AG08396 (cell line): ENCODE measurements at regions not wholly inside any gene's neighbourhood (a gene's known extent, or its start where the extent isn't known, plus 50 kb on each side); places are given as distances from the start of the nearest gene placed in this dataset.
"Not testable (repeated sequence)": the region's sequence is repeated elsewhere in the genome, so short reads cannot be mapped to it uniquely, and the experiment has no call there.

Experiments used
- DNase-seq: peaks from one replicate; pipeline ENCODE4 v3.0.0; 2012; ENCODE audit warnings: low spot score, mixed read lengths

DNA sequence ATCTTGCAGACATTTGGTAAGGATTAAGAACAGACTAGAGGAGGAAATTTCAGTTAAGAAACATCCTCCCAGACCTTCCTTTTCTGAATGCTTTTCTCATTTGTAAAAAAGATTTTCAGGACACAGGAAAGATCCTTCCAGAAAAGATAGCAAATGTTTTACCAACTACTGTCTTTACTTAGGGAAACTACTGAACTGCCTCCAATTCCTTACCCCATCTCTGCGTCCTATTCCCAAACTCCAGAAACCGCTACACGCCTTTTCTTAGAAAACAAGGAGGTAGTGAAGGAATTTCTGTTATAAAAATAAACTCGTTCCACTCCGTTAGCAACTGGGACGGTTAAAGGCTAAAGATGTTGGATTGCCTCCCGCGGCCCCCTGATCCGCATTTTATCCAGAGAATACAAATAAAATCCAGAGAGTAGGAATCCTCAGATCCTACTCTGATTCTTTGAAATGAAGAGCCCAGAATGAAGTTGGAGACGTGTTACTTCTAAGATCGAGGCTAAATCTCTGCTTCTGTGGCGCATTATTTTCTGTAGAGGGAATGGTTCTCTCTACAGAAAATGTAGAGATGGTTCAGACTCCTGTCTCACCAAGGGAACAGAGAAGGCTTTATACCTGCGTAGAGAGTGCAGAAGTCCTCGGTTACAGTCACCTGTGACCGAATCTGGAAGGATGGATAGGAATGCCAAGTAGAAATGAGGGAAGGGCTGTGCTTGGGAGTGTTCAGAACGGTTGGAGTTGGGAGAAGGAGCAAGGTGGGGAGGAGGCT is 133.0 kb downstream of the GPX5 start:
- DNase-seq: no peak

DNA sequence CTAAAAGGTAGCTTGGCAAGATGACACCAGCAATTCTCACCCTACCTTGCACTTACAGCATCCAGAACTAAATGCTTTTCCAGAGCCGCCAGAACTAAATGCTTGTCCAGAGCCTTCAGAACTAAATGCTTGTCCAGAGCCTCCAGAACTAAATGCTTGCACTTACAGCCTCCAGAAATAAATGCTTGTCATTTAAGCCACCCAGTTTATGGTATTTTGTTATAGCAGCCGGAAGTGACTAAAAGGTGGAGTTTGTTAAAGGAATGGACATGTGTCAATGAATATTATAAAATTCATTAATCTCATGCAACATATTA is 133.5 kb downstream of the GPX5 start:
- DNase-seq: no peak

DNA sequence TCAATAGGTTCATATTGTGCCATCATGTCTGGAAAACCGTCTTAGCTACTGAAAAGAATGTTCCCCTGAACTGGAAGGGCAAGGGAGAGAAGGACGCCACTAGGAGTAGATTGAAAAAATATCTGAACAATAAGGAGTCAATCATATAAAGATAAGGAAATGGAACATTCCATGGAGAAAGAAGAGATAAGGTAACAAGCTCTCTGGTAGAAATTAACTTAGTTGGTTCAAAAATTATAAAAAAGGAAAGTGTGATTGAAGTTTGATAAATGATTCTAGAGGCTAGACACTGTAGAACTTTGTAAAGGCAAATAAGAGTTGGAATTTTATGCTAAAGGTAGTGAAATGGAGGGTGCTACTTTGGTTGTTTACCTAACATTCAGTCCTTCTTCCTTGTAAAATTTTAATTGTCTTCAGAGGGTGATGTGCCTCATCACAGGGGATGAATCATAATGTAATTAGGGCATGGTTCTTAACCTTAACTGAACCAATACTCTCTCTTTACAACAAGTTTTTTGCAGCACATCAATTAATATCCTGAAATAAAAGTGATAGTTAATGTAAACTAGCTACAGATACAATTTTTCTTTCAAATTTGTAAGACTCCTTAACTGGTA is 135.5 kb downstream of the GPX5 start:
- DNase-seq: no peak

DNA sequence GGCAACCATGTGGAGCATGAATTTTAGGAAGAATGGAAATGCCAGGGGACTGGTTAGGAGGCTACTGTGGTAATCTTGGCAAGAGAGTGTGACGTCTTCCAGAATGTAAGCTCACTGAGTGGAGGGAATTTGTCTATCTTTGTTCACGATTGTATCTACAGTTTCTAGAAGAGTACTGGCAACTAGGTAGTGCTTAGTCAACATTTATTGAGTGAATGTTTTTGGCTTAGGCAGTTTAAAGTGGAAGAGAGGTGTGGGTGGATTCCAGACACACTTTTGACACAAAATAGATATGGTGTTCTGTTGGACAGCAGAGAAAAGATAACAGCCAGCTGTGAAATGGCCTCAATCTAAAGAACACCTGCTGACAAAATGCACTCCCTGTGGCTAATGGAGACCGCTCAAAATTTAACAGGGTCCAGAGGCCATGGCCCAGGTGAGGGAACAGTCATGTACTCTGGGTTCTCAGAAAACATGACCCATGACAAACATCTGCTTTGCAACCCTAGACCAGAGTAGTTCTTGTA is 139.3 kb downstream of the GPX5 start:
- no peak for DNase-seq

DNA sequence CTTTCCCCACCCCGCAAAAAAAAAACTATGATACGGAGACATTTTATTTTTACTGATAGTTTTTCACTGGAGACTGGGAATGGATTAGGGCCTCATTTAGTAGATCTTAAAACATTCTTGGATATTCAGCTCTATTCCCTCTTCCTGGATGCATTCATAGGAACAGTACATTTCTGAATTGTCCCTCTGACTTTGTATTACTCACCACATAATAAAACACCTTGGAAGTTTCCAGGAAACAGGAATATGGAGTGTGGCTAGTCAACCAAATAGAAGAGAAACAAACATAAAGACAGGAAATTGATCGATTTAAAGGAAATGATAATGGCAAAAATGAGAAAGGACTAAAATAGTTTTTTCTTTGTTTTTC is 147.7 kb downstream of the GPX5 start:
- DNase-seq: no peak

DNA sequence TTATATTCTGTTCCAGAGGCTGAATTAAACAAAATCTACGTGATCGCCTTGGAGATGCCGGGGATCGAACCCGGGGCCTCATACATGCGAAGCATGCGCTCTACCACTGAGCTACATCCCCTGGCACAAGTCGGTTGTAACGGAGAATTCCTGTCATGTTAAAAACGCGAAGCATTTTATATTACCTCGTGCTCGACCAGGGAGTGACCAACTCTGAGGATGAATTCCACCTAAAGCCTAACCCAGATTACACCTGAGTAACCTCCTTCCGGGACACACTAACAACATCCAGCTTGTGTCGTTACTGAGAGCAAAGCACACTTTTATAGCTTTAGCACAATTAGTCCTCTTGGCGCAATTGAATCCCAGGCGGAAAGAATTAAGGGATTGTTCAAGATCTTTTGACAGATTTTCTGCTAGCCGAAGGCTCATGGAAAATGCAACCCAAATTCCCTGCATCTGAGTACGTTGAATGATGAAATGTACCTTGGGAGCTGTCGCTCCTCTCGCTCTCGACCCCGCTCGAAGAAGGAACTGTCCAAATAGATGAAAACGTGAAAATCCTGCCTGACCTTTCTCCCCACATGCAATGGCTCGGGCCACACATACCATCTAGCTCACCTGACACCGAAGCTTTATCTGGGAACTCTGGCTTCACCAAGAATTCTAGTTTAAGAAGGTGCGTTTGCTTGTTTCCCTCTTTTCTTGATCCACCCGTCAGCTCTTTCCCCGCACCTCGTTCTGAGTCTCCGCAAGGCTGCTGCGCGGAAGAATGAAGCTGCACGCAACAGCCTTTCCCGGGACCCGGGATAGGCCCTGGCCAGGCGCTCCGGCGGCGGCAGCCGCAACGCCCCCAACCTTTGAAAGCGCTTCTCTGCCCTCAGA is 148.3 kb downstream of the GPX5 start:
- DNase-seq: peak; percentile 68

DNA sequence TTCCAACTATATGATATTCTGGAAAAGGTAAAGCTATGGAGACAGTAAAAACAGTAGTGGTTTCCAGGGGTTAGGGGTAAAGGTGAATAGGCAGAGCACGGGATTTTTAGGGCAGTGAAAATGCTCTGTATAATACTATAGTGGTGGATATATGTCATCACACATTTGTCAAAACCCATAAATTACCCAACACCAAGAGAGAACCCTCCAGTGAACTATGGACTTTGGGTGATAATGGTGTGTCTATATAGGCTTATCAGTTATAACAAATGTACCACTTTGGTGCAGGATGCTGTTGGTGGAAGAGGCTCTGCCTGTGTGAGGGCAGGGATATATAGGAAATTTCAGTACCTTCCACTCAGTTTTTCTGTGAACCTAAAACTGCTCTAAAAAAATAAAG is 149.9 kb downstream of the GPX5 start:
- DNase-seq: no peak

DNA sequence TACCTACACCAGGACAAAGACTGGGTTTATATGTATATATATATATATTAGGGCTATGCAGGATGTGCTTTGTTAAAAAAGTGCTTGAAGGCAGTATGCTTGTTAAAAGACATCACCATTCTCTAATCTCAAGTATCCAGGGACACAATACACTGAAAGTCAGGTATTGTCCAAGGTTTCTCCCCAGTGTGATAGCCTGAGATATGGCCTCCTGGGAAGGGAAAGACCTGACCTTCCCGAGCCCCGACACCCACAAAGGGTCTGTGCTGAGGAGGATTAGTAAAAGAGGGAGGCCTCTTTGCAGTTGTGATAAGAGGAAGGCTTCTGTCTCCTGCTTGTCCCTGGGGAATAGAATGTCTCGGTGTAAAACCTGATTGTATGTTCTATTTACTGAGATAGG is 156.9 kb downstream of the GPX5 start:
- DNase-seq: no peak

DNA sequence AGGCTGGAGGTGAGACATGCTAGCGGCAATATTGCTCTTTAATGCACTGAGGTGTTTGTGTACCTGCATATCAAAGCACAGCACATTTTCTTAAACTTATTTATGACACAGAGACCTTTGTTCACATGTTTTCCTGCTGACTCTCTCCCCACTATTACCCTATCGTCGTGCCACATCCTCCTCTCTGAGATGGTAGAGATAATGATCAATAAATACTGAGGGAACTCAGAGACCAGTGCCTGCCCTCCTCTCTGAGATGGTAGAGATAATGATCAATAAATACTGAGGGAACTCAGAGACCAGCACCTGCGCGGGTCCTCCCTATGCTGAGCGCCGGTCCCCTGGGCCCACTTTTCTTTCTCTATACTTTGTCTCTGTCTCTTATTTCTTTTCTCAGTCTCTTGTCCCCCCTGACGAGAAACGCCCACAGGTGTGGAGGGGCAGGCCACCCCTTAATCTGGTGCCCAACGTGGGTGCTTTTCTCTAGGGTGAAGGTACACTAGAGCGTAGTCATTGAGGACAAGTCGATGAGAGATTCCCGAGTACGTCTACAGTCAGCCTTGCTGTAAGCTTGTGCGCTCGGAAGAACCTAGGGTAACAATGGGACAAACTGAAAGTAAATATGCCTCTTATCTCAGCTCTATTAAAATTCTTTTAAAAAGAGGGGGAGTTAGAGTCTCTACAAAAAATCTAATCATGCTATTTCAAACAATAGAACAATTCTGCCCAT is 157.4 kb downstream of the GPX5 start:
- DNase-seq: not testable (repeated sequence)

DNA sequence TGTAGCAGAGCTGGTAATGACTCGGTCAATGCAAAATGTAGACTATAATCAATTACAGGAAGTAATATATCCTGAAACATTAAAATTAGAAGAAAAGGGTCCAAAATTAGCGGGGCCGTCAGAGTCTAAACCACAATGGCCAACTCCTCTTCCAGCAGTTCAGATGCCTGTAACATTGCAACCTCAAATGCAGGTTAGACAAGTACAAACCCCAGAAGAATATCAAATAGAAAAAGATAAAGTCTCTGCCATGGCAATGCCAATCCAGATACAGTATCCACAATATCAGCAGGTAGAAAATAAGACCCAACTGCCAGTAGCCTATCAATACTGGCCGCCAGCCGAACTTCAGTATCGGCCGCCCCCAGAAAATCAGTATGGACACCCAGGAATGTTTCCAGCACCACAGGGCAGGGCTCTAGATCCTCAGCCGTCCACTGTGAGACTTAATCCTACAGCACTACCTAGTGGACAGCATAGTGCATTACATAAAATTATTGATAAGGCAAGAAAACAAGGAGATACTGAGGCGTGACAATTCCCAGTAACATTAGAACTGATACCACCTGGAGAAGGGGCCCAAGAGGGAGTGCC is 158.4 kb downstream of the GPX5 start:
- DNase-seq: peak; percentile 39

DNA sequence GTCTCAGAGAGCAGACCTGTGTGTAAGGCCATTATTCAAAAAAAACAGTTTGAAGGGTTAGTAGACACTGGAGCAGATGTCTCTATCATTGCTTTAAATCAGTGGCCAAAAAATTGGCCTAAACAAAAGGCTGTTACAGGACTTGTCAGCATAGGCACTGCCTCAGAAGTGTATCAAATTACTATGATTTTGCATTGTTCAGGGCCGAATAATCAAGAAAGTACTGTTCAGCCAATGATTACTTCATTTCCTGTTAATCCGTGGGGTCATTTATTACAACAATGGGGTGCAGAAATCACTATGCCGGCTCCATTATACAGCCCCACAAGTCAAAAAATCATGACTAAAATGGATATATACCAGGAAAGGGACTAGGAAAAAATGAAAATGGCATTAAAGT is 160.3 kb downstream of the GPX5 start:
- DNase-seq: not testable (repeated sequence)

DNA sequence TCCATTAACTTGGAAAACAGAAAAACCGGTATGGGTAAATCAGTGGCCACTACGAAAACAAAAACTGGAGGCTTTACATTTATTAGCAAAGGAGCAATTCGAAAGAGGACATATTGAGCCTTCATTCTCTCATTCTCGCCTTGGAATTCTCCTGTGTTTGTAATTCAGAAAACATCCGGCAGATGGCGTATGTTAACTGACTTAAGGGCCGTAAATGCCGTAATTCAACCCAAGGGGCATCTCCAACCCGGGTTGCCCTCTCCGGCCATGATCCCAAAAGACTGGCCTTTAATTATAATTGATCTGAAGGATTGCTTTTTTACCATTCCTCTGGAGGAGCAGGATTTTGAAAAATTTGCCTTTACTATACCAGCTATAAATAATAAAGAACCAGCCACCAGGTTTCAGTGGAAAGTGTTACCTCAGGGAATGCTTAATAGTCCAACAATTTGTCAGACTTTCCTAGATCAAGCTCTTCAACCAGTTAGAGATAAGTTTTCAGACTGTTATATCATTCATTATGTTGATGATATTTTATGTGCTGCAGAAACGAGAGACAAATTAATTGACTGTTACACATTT is 160.9 kb downstream of the GPX5 start:
- peak; percentile 31 for DNase-seq

DNA sequence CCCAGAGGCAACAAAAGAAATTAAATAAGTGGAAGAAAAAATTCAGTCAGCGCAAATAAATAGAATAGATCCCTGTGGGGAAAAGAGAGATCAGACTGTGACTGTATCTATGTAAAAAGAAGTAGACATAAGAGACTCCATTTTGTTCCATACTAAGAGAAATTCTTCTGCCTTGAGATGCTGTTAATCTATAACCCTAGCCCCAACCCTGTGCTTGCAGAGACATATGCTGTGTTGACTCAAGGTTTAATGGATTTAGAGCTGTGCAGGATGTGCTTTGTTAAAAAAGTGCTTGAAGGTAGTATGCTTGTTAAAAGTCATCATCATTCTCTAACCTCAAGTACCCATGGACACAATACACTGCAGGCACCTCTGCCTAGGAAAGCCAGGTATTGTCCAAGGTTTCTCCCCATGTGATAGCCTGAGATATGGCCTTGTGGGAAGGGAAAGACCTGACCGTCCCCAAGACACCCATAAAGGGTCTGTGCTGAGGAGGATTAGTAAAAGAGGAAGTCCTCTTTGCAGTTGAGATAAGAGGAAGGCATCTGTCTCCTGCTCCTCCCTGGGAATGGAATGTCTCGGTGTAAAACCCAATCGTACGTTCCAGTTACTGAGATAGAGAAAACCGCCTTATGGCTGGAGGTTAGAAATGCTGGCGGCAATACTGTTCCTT is 161.8 kb downstream of the GPX5 start:
- DNase-seq: not testable (repeated sequence)

DNA sequence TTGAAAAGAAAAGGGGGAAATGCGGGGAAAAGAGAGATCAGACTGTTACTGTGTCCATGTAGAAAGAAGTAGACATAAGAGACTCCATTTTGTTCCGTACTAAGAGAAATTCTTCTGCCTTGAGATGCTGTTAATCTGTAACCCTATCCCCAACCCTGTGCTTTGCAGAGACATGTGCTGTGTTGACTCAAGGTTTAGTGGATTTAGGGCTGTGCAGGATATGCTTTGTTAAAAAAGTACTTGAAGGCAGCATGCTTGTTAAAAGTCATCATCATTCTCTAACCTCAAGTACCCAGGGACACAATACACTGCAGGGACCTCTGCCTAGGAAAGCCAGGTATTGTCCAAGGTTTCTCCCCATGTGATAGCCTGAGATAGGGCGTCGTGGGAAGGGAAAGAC is 166.3 kb downstream of the GPX5 start:
- not testable (repeated sequence) for DNase-seq

DNA sequence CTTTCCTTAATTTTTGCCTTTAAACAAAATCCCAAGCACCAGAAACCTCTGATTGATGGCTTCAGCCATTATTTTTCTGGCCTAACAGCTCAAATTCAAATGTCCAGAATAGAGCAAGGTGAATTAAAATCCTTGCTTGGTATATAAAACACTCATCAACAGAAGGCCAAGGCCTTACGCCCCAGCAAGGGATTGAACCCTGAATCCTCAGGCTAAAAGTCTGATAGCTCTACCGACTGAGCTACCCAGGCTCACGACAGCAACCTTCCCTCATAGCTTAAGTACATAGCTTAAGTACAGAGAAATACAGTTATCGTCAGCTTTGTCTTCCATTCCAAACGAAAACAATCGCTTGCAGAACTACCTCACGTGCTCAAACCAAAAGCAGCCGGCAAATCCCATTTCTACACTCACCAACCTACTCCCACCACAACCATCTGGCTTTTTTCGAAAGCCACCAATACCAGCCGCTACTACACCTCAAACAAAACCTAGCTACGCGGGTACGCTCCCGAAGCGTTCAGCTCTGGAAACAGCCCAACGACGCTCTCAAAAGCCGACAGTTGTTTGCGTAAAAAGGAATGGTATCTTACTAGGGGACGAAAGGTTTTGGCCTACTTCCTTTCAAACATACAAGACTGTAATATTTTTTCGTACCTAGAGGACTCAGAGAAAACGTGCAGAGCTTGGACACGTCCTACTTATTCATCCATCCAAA is 167.5 kb downstream of the GPX5 start:
- DNase-seq: no peak

DNA sequence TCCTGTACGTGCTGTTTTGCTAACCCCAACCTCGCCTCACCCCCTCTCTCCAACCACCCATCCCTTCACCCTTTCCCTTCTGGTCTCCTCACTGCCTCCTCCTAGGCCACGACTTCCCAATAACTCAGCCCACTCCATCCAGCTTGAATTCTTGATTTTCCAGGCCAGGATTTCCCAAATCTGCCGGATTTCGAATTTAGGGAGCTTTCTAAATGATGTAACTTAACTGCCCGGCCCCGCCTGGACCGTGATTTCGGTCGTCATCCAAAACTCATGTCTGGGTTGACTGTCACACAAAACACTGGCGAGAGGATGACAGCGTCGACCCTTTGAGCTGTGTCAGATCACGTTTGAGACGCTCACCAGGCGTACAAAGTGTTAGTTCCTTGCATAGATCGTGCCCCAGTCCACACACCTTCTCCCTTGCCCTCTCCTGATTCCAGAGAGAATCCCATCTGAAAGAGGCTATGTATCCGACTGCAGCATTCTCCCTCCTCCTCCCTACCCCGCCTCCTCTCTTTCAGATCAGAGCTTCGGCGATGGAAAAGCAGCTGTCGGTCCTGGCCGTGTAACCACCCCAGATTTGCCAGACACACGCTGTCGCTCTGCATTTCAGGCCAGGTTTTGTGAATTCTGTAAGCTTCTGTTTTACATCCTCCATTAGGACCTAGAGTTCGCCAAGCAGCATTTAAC is 168.2 kb downstream of the GPX5 start:
- no peak for DNase-seq

DNA sequence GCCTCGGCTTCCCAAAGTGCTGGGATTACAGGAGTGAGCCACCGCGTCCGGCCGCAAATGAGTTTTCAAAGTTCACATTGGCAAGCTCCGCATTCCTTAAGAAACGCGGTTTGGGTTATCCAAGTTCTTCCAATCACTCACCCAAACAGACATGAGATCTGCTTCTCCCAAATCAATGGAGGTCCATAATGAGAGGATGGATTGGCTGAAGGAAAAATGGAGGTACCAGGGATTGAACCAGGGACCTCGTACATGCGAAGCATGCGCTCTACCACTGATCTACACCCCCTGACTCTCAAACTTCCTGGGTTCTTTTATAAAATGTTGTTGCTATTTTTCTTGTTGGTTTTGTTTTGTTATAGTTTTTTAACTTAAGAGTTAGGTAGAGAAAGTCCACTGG is 170.0 kb downstream of the GPX5 start:
- no peak for DNase-seq

DNA sequence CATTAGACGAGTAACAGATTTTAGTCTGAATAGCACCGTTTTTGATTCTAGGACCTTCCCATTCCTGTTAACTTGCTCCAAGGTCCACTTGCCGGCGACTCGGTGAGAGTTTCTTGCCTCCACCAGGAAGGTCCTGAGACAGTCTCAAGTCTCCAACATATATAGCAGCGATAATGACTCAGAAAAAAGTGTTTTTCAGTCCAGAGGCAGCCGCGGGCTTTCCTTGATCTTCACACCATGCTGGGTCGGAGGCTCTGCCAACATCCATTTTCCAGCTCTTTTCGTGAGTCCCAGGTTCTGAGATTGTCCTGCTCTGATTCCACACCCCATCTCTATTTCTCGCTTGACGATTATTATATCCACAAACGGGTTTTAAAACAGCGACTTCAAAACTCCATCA is 170.5 kb downstream of the GPX5 start:
- no peak for DNase-seq

DNA sequence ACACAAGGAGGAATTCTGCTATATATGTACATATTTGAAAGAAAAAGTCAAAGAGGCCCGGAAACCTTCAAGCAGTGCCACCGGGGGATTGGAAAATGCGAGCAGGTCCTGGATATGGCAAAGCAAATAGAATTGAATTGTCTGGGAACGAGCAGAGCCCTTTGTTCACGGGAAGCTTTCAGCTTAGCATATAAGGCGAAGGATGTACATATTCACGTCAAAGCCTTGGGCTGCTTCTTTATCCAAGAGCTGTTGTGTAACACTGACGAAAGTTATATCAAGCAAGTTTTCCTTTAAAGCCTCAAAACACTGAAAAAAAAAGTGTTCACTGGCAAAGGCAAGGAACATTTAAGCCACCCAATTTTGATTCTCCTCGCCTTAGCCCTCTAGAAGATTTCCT is 171.0 kb downstream of the GPX5 start:
- DNase-seq: no peak
